RPMI7951 (cell line): ENCODE measurements at regions not wholly inside any gene's neighbourhood (a gene's known extent, or its start where the extent isn't known, plus 50 kb on each side); places are given as distances from the start of the nearest gene placed in this dataset.

Experiments
- DNase-seq: peaks from one replicate; pipeline ENCODE4 v3.0.0-alpha.2; 2012; ENCODE audit warnings: low read depth

DNA sequence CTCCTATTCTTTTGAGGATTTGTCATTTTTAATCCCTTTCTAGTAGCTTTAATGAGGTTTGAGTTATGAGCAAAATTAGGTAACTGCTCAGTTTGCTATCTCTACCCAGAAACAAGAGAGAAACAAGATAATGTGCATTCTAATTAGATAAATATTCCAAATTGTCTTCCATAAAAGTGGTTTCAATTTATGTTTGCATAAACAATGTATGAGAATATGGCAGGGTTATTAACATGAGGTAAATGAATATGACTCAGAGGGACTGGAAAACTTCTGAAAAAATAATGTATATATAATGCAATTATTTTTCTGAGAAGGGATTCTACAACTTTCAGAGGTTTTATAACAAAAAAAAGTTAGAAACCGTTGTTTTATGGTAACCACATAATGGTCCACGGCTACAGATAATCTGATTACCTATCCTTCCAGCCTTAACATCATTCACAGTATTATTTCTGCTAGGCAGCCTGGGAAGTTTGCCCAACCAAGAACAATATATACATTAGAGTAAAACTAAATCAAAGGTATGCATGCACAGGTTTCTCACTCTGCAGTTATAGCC lies 101.2 kb downstream of the CRPPA start:
- DNase-seq, result no peak

DNA sequence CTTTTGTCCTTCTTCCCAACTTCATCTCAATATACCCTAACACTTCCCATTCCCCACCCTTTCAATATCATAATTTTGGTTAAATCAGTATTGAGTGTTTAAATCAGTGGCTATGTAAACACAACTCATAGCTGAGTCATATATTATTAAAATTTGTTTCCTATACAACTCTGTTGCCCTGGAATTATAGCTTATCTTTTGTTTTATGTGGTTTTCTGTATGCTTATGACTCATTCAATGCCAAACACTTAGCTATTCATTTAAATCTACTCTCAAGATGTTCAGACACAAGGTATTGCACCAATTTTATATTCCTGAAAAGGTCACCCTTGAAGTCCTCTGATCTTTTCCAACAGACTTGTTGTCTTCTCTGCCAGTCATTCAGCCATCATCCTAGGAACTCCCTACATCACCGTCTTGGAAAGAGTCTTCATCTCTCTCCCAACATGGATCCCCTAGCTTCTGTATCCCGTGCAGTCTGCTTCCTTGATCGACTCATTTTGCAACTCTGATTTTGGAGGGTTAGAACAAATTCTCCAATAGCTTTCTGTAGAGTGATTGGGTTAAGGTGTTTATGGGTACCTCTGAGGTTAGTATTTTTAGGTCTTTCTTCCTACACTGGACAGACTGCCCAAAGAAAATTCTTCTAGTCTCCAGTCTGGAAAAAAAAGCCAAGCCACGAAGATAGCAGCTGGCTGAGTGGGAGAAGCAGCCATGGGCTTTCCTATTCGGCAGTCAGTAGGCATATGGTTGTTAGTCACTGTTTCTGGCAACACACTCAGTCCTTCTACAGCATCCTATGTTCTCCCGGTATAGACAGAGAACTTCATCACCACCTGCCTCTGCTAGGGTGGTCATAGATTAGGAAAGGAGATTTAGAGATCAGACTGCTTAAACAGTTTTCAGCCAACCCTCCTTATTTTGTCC lies 102.1 kb downstream of the CRPPA start:
- DNase-seq, result peak; percentile 68

DNA sequence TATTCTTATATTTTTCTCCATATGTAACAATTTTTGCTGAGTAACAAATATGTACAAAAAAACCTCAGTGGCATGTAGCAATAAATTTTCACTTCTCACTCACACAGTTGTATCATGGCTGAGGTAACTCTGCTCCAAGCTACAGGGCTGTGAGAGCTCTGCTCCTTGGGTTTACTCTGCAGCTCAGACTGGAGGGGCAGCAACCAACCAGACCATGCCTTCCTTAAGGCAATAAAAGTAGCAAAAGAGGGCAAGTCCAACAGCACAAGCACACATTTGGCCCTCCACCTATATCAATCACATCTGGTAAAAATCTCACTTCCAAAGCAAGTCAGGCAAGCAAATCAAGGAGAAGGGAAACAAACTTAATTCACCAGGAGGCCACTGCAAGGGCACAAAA lies 102.9 kb downstream of the CRPPA start:
- no peak for DNase-seq

DNA sequence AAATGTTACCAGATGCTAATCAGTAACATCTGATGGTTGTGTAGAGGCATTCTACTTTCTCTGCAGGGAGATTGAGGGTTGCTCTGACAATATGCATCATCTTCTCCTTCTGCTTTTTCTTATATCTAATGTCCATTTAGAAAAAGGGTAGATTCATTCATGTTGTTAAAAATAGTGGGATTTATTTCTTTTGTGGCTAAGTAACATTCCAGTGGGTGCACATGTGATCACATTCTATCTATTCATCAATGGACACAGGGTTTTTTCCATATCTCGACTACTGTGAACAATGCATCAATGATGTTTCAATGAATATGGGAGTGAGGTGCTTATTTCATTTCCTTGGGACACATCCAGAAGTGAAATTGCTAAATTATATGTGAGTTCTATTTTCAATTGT lies 103.9 kb downstream of the CRPPA start:
- no peak for DNase-seq

DNA sequence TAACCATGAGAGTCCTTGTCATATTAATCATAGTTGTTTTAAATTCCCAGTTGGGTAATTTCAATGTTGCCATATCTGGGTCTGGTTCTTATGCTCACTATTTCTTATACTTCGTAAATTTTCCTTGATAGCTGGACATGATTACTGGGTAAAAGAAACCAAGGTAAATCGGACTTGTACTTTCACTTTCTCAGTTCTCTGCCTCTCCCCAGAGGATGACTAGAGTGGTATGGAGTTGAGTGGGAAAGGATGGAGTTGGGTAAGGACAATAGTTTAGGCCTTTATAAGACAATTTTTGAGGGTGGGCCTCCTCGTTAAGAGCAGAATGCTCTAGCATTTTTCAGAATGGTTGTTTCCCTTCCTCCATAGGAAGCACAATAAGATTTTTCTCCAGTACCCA lies 106.1 kb downstream of the CRPPA start:
- DNase-seq, result peak; percentile 24

DNA sequence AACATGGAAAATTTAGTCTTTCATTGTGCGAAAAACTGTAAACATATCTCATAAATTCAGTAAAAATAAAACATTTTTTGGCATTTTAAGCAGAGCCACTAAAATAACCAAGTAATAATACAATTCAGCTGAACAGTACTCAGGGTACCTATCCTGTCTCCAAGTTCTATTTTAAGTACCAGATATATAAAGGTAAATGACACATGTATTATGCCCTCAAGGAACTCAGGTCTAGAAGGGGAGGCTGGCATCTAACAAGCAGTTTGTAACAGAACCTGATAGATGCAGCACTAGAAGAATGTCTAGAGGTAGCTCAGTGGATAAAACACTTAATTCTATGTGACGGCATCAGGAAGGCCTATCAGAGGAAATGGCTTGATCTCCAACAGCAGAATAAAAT lies 112.2 kb downstream of the CRPPA start:
- DNase-seq, result no peak

DNA sequence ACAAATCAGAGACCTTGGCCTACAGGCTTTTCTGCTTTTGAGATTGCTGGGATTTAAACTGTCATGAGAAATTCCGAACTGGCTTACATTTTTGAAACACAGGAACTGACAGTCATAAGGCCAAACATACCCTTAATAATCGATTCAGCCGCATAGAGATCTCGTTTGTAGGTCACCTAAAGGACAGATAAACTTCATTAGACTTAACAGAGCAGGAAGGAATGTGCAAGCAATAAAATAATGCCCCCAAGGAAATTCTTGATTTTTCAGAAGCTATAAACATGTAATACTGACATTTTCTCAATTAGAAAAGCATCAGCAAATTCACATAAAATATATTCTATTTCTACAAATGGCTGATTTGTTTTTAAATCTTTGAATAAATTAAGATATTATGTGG lies 120.0 kb downstream of the CRPPA start:
- DNase-seq, result no peak

DNA sequence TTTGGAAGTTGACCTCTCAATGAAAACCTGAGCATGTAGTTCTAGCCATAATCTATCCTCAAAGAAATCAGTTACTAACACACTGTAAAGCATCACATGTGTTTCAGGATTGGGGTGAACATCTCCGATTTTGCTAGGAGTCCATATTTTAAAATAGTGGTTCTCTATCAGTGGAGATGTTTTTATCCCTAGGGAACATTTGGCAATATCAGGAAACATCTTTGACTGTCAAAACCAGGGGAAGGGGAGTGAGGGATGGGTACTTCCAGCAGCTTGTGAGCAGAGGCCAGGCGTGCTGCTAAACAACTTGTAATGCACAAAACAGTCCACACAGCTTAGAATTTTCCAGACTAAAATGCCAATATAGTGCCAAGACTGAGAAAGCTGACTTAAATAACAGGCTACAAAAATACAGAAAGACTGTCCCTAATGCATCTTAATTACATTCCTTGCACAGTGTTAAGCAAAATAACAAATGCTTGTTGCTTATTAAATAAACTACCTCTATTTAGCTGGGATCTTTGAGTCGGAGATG lies 120.9 kb downstream of the CRPPA start:
- no peak for DNase-seq

DNA sequence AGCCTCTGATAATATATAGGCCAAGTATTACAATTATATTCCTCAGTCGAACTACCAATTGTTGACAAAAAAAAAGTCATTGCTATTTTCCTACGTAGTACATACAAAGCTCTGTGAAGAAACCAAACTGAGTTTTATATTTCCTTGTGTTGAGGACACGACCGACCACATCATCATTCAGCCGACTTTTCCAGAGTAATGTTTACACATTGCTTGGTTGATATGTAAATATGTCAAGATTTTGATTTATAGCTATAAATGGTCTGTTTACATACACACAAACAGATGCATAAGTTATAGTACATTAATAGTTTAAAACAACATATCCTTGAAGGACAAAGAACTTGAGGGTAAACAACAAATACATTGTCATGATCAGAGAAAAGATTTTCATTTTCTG lies 121.5 kb downstream of the CRPPA start:
- DNase-seq, result no peak

DNA sequence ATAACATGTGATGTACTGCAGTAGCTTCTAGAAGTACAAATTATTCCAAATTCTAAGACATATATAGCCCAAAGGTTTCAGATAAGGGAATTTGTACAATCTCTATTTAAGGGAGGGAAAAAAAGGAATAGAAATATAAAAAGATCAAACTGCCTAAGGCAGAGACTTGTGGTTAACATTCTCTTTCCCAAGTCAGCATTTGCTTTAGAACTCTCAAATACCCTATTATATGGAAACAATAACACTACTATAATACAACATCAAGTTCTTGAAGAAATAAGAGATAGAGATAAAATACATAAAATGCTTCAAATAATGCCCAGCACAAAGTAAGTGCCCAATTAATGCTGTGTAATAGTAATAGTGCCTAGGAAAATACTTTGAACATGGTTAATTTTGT lies 123.1 kb downstream of the CRPPA start:
- peak; percentile 25 for DNase-seq

DNA sequence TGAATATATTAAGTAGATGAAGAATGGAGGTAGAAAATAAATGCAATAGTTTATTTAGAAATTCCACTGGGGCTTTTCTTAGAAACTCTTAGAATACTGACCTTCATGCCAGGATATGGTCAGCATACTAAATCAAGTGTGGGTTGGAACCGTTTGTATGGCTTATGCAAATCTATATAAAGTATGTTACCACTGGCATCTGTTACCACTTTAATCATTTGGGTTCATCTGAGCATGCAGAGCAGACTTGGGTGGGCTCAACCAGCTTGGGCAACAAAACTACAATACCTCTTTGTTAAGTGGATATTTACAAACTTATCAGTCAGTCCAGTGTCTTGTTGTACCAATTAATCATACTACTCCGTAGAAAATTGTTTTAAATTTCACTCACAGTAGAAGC lies 125.8 kb downstream of the CRPPA start:
- DNase-seq, result peak; percentile 61

DNA sequence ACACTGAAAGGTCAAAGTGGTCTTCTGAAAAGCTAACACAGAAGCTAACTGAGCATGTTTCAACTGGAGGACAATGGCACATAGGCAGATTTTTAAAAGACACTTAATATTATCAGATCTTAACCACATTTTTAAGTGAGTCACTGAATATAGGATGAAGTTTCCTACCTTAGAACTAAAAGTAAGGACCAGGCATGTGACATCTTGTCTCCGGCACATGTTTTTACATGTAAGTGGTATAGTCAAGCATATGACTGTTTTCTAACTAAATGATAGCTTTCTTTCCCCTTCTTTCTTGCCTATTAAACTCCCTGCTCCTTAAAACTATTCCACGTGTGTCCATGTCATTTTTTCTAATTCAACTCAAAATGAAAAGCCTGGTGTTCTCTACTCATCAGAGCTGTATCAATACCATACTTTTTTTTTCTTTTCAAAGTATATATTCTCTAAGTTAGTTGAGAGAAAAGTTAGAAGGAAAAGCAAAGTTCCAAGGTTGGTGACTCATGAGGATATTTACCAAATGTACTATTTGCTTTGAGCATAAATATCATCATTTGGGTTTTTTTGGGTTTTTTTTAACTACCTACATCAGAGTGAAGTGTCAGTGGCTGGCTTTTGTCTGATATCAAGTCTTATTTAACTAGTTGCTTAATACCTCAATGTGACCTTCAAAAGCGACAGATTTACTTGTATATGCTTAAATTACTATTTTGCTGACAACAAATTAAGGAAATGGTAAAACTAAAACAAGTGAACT lies 127.5 kb downstream of the CRPPA start:
- no peak for DNase-seq

DNA sequence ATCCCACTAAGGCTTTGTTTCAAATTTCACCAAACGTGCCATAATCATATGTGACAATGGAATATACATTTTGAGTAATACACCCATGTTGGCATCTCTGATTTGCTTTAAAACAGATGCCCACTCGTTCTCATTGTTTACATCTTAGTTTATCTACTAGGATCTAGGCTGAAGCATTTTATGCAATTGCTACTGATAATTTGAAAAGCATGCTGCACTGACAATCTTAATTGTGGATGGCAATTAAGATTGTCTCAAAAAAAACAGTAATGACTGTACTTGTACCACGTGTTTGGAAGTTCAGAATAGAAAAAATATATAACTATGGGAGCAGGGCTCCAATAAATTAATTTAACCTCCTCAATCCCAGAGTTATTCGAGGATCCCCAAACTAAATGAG lies 136.8 kb downstream of the CRPPA start:
- DNase-seq, result no peak

DNA sequence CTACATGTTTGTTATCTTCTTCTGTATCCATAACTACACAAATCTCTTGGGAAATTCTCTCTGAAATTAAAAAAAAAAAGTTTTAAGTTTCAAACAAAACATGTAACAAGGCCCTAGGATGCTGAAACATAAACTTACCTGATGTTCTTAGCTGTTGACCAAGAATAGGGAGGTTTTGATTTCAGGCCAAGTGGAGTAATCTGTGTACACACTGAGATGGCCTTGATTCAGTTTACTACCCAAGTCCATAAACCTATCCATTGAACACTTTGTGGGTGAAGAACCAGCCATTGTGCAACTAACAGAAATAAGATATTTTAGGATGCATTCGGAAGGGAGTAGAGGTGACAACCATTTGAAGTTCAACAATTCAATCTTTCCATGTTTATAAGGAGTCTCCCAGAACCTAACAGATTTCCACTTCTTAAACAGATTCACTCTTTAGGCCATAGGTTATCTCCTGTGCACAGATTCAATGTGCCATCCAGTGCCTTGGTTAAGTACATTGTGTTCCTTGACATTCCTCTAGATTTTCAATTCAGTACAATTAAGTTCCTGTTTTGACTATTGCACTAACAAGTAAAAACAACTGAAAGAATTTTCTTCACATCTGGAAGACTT lies 143.1 kb downstream of the CRPPA start:
- DNase-seq, result no peak

DNA sequence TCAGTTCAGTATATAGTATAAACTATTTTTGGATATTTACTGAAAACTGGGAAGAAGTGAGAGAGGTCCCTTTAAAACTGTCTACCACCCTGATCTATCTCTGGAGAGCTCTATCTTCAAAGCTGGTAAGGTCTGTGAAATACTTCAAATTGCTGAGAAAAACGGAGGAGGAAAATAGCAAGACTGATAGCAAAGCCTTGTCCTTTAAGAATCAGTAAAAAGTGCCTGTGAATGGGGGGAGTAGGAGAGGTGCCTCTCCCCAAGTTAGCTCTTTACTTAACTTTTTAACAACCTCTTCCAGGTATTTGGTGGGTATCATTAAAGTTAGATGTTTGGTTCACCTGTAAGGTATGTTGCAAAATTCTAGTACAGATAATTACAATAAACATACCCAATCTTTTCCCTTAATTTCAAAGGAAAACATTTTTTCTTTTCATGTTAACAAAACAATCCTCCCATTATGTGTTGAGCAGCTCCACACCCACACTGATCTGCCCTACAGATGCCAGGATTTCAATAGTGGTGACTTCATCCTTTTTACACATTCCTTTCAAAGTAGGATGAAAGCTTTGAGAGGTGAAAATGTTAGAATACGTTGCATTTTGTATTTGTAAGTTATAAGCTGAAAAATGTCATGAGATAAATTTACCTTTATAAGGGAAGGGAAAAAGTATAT lies 149.2 kb downstream of the CRPPA start:
- peak; percentile 11 for DNase-seq

DNA sequence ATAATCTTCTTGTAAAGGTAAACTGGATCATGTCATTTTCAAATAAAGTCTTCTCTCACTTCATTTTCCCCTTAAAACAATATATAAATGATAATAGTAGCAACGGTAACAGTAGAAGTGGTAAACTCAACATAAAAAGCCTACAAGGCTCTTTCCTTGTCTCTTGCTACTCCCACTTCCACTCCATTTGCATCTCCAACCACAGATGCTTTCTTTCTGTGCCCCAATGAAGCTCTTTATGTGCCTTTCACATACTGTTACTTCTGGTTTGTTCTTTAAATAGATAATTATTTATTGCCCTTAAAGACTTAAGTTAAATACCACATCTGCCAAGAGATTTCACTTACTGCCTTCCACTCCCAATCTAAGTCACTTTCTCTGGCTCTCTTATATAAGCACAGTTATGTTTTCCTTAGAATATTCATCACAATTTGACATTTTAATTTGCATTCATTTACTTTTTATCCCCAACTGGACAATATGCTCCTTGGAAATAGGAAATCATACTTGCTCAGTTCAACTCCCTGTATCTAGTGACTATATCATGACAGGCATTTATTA lies 149.9 kb downstream of the CRPPA start:
- no peak for DNase-seq

DNA sequence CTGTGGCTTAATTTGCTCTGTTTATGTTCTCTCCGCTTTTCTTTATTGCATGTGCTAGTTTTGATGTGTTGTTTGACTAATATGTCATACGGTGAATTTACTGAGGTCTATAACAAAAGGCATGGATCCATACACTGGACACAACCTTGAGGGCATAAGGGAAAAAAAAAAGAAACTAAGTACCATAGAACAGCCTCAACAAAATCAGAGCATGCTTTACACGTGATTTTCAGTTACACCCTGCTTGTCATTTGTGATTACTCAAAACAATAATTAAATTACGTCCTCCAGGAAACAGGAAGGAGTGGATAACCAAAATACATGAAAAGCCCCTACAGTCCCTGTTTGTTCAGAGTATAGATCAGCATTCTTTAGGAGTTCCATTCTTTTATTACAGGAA lies 150.5 kb downstream of the CRPPA start:
- no peak for DNase-seq

DNA sequence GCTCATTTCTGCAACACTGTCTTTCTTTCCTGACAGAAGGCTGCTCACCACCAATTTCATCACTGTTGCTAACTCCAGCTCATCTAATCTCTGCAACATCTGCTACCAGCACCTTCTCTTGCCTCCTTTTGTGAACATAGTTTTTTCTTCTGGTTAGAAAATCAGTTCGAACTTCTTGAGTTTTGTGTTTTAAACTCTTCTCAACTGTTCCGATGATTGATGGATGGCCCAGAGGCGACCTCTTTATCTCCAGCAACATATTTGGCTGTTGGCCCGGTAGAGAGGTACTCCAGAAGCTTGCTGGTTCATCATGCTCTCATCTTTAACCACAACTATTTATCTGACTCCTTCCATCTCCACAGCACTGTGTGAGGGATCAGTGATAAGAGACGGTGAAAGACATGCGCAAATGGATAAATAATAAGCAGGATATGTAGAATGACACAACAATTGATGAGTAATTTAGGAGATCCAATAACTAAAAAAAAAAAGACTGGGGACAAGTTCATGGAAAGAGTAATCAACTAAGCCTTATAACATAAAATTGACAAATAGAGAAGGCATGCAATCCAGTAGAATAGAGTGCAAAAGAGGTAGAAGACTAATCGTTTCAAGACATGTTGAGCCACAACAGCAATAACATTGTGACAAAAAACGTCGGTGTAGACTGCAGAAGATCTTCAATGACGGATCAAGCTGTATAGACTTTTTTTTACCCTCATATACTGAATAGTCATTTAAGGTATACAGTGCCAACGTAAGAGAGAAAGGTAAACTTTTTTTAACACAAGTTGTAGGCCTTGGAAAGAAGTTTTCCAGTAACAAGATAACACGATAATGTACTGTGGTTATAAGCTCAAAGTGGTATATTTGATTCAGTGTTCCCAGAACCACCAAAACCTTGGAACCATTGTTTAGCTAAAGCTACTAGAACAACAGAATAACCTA lies 152.2 kb downstream of the CRPPA start:
- peak; percentile 94 for DNase-seq

DNA sequence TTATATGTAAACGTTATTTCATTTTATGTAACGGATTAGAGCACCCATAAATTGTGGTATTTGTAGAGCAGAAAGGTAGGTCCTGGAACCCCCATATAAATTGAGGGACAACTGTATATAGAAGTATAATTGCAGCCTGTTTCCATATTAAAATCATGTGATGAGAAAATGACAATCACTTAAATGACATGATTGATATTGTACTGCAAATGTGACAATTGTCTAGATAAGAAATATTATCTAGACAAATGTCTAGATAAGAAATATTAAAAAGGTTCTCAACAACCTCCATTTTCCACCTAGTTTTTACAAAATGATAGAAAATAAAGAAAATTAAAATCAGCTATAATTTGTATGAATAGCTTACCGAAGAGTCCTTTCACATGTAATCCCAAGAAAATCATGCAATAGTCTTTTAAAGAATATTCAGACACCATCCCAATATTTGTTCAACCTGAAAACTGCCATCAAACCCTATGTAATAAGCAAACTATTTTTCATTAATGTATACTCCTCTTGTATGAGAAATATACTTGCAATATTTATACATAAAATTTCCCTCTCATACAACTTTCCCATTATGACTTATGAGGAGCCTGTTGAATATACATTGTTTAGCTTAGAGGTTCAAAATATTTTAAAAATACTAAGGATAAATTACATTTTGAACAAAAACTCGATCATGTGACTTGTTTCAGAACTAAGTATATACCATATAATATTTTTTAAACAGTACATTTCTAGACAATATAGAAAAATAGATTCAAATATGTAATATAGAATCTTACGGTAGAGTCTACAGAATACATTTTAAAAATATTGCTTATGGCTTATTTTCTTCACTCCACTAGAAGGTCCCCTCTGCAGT lies 153.2 kb downstream of the CRPPA start:
- no peak for DNase-seq
